ENCODE measurements at regions not wholly inside any gene's neighbourhood (a gene's known extent, or its start where the extent isn't known, plus 50 kb on each side); places are given as distances from the start of the nearest gene placed in this dataset.

- Mint-ChIP-seq H3K36me3 (ENCODE audit: low read depth) (peaks cover 2% of the 10 kb centered on the region), H3K27ac (ENCODE audit: unreplicated experiment) (no peak overlapping the region), H3K27me3 (ENCODE audit: low read depth) (peaks cover 22% of the 10 kb centered on the region), H3K4me3 (ENCODE audit: unreplicated experiment) (no peak overlapping the region), H3K9me3 (ENCODE audit: low read depth) (peaks cover 12% of the 10 kb centered on the region), H3K4me1 (ENCODE audit: low read depth) (no peaks in the 10 kb centered on the region)
- TF ChIP-seq CTCF (IDR thresholded peaks at IDR 0.05): no peak
- no peak for DNase-seq (ENCODE audit: low spot score)
Observed at GRCh38 chr1:30589083-30589482, 134.3 kb downstream of the MATN1 start.

GRCh38 chr1:30588311-30589073, 134.9 kb downstream of the MATN1 start:
- no peak for DNase-seq (ENCODE audit: low spot score)
- Mint-ChIP-seq H3K4me3 (ENCODE audit: unreplicated experiment) (no peak overlapping the region), H3K9me3 (ENCODE audit: low read depth) (peaks cover 18% of the 10 kb centered on the region), H3K27me3 (ENCODE audit: low read depth) (peaks cover 19% of the 10 kb centered on the region), H3K4me1 (ENCODE audit: low read depth) (no peaks in the 10 kb centered on the region), H3K27ac (ENCODE audit: unreplicated experiment) (no peak overlapping the region), H3K36me3 (ENCODE audit: low read depth) (peaks cover 2% of the 10 kb centered on the region)
- TF ChIP-seq CTCF (IDR thresholded peaks at IDR 0.05): no peak

- H3K4me1 Mint-ChIP-seq (ENCODE audit: low read depth): no peaks in the 10 kb centered on the region
- peaks cover 2% of the 10 kb centered on the region for H3K36me3 Mint-ChIP-seq (ENCODE audit: low read depth)
- no peak for TF ChIP-seq CTCF (IDR thresholded peaks at IDR 0.05)
- peaks cover 27% of the 10 kb centered on the region for H3K9me3 Mint-ChIP-seq (ENCODE audit: low read depth)
- H3K27me3 Mint-ChIP-seq (ENCODE audit: low read depth): peaks cover 12% of the 10 kb centered on the region
- H3K4me3 Mint-ChIP-seq (ENCODE audit: unreplicated experiment): no peak overlapping the region
- no peak for DNase-seq (ENCODE audit: low spot score)
- H3K27ac Mint-ChIP-seq (ENCODE audit: unreplicated experiment): no peak overlapping the region
Observed at GRCh38 chr1:30586671-30587070, 136.7 kb downstream of the MATN1 start.

- TF ChIP-seq CTCF (IDR thresholded peaks at IDR 0.05): no peak
- no peaks in the 10 kb centered on the region for H3K4me1 Mint-ChIP-seq (ENCODE audit: low read depth)
- no peak for DNase-seq (ENCODE audit: low spot score)
- peaks cover 26% of the 10 kb centered on the region for H3K9me3 Mint-ChIP-seq (ENCODE audit: low read depth)
- H3K27me3 Mint-ChIP-seq (ENCODE audit: low read depth): peaks cover 7% of the 10 kb centered on the region
- H3K36me3 Mint-ChIP-seq (ENCODE audit: low read depth): no peaks in the 10 kb centered on the region
- H3K27ac Mint-ChIP-seq (ENCODE audit: unreplicated experiment): no peak overlapping the region
- H3K4me3 Mint-ChIP-seq (ENCODE audit: unreplicated experiment): no peak overlapping the region
Observed at GRCh38 chr1:30579580-30579979, 143.8 kb downstream of the MATN1 start.

GRCh38 chr1:30575066-30575465, 148.3 kb downstream of the MATN1 start:
- no peaks in the 10 kb centered on the region for H3K36me3 Mint-ChIP-seq (ENCODE audit: low read depth)
- no peaks in the 10 kb centered on the region for H3K4me1 Mint-ChIP-seq (ENCODE audit: low read depth)
- no peak for TF ChIP-seq CTCF (IDR thresholded peaks at IDR 0.05)
- H3K4me3 Mint-ChIP-seq (ENCODE audit: unreplicated experiment): no peak overlapping the region
- no peak for DNase-seq (ENCODE audit: low spot score)
- H3K9me3 Mint-ChIP-seq (ENCODE audit: low read depth): no peaks in the 10 kb centered on the region
- H3K27ac Mint-ChIP-seq (ENCODE audit: unreplicated experiment): no peak overlapping the region
- peaks cover 18% of the 10 kb centered on the region for H3K27me3 Mint-ChIP-seq (ENCODE audit: low read depth)
